ENCODE measurements at regions not wholly inside any gene's neighbourhood (a gene's known extent, or its start where the extent isn't known, plus 50 kb on each side); places are given as distances from the start of the nearest gene placed in this dataset.

DNA sequence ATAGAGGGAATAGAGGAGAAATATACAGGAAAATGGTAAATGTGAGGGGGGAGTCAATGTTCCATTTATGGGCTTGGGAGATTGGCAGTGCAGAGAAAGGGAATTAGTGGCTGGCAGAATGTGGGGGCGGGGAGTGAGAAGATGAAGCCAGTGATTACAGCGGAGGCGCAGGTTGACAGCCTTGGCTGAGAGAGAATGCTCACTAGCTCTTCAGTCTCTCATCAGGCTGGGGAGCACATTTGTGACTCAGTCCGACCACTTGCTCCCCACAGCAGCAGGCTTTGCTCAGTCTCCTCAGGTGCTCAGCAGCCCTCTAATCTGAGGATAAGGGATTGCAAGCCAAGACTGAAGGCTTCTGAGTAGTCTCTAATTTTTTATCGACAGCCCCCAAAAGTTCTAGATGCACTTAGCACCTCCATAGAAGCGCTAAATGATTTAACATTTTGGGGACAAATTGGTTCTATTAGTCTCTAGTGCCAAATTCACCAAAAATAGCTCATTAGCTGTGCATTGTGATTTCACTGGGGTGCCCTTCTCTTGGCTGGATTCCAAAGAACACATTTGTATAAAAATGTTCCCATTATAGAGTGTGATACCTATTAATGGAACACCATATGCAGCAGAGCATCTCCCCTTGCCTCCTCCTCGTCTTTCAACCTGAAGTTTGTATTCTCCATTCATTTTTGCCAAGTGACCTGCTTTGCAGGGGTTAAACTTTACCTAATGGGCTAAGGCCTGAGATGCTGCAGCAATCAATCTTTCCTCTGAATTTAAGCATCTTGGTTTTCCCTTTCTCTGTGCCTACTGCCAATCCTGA, 191.8 kb downstream of the ZNF326 start:
- Histone ChIP-seq H3K4me2 (no peak overlapping the region), H3K9ac (no peak overlapping the region), H3K4me1 (no peaks in the 10 kb centered on the region), H4K20me1 (no peaks in the 10 kb centered on the region), H3K36me3 (no peaks in the 10 kb centered on the region), H3K9me3 (no peaks in the 10 kb centered on the region), H3K4me3 (no peak overlapping the region), H3K27ac (no peak overlapping the region), H3K27me3 (no peaks in the 10 kb centered on the region)
- TF ChIP-seq Cebpa-rat (IDR thresholded peaks at IDR 0.05): no peak

DNA sequence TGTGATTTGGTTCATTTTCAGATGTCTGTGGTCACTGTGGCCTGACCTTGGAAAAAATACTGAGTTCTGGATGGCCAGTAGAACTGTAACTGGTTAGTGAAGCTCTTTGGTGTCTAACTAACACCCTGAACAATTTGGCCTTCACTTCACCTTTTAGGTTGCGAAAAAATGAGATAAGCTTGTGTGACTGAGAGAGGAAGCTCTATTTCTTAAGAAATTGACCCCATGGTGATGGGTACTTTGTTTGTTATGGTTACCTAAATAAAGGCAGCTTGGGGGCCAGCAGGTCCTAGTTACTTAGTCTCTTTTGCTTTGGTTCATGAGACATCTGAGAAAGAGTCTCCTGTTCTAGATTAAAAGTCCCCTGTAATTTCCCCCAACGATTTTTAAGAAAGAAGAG, 181.6 kb downstream of the ZNF326 start:
- Histone ChIP-seq H3K9me3 (no peaks in the 10 kb centered on the region), H3K4me2 (no peak overlapping the region), H3K36me3 (no peaks in the 10 kb centered on the region), H3K27ac (no peak overlapping the region), H3K9ac (no peak overlapping the region), H3K27me3 (no peaks in the 10 kb centered on the region), H4K20me1 (no peaks in the 10 kb centered on the region), H3K4me1 (no peaks in the 10 kb centered on the region), H3K4me3 (no peak overlapping the region)
- no peak for TF ChIP-seq Cebpa-rat (IDR thresholded peaks at IDR 0.05)

DNA sequence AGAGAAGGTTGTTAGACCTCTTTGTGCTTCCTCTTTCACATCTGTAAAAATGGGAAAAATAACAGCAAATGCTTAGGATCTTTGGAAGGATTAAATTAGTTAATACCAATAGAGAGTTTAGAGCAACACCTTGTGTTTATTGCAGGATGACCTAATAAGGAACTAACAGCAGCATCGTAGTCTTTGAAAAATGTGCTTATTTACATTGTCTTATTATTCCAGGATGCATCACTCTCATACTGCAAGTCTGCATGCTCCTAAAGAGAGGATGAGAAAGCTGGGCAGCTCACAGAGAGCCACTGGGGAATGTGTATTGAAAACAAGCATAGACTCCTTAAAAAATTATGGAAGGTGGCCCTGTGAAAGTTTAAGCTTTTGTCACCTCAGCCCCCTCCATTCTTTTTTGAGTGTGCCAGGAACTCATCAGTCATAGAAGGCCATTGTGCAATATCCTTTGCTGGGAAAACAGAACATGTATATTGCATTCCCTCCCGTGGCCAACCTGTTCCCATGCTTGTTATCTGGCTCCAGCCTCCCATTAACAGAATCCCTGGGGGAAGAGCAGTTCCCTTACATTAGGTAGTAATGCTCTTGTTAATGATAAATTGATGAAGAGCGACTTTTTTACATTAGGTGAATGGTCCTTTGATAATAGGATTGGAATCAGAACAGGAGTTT, 180.7 kb downstream of the ZNF326 start:
- no peaks in the 10 kb centered on the region for H4K20me1 ChIP-seq
- H3K27me3 ChIP-seq: no peaks in the 10 kb centered on the region
- no peaks in the 10 kb centered on the region for H3K4me1 ChIP-seq
- no peaks in the 10 kb centered on the region for H3K36me3 ChIP-seq
- no peak overlapping the region for H3K27ac ChIP-seq
- H3K9me3 ChIP-seq: no peaks in the 10 kb centered on the region
- no peak overlapping the region for H3K4me2 ChIP-seq
- no peak for TF ChIP-seq Cebpa-rat (IDR thresholded peaks at IDR 0.05)
- no peak overlapping the region for H3K4me3 ChIP-seq
- H3K9ac ChIP-seq: no peak overlapping the region

DNA sequence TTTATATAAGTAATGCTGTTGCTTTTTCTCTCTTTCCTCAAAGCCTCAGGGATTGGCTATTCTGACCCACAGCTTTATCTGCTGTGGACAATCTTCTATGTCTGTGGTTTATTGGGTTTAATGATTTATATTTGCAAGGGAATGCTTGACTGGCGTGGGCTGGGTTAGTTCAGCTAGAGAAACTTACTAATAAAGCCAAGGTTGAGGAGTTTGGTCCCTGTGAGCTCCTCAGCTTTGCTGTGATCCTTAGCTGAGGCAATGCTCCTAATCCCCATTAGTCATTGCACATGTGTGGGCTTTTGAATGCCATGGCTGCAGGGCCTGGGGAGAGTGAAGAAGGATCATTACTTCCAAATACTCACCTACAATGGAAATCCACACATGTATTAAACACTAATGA, 179.3 kb downstream of the ZNF326 start:
- TF ChIP-seq Cebpa-rat (IDR thresholded peaks at IDR 0.05): no peak
- H3K27ac ChIP-seq: no peak overlapping the region
- no peak overlapping the region for H3K9ac ChIP-seq
- no peaks in the 10 kb centered on the region for H3K36me3 ChIP-seq
- H3K4me1 ChIP-seq: no peaks in the 10 kb centered on the region
- no peaks in the 10 kb centered on the region for H3K9me3 ChIP-seq
- no peak overlapping the region for H3K4me2 ChIP-seq
- no peaks in the 10 kb centered on the region for H3K27me3 ChIP-seq
- no peak overlapping the region for H3K4me3 ChIP-seq
- H4K20me1 ChIP-seq: no peaks in the 10 kb centered on the region

DNA sequence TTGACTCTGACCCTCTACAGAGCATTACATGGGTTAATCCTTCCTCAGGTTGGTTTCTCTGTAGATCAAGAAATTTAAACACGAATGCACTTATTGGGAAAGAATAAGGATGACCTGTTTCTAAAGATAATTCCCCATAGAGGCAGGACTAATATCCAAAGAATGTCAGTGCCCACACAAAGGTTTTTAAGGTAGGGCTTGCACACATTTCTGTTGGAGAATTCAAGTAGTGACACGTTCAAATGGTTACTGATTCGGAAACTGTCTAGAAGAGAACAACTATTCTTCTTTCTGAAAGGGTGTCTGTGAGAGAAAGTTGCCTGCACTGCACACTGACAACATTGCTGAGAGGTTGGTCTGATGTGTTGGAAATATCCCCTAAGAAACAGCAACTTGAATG, 167.3 kb downstream of the ZNF326 start:
- no peaks in the 10 kb centered on the region for H4K20me1 ChIP-seq
- H3K27ac ChIP-seq: no peak overlapping the region
- no peak overlapping the region for H3K4me2 ChIP-seq
- no peaks in the 10 kb centered on the region for H3K27me3 ChIP-seq
- peaks cover 14% of the 10 kb centered on the region for H3K9me3 ChIP-seq
- no peak overlapping the region for H3K9ac ChIP-seq
- no peak overlapping the region for H3K4me3 ChIP-seq
- TF ChIP-seq Cebpa-rat (IDR thresholded peaks at IDR 0.05): no peak
- no peaks in the 10 kb centered on the region for H3K36me3 ChIP-seq
- H3K4me1 ChIP-seq: 0 out of 2 replicates have a peak, but pooled peaks cover 2% of the 10 kb centered on the region

DNA sequence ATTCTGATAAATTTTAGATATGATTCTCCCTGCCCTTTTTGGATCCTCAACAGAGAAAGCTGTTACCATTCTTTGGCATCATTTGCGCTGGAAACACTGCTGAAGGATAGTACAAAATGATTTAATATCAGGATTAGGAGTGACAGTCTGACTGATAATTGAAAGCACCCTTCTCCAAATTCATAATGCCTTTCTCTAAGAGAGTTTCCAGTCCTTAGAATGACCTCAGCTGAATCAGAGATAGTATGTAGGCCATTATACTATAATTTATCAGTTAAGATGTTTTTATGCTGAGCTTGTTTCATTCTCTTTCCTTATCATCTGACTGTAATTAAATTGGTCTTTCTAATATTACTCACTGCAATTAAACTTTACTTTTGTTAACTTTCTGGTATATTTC, 166.7 kb downstream of the ZNF326 start:
- no peak overlapping the region for H3K4me3 ChIP-seq
- H3K4me2 ChIP-seq: no peak overlapping the region
- H4K20me1 ChIP-seq: no peaks in the 10 kb centered on the region
- no peak for TF ChIP-seq Cebpa-rat (IDR thresholded peaks at IDR 0.05)
- no peak overlapping the region for H3K9ac ChIP-seq
- H3K9me3 ChIP-seq: peaks cover 8% of the 10 kb centered on the region
- H3K36me3 ChIP-seq: no peaks in the 10 kb centered on the region
- no peaks in the 10 kb centered on the region for H3K27me3 ChIP-seq
- H3K27ac ChIP-seq: no peak overlapping the region
- H3K4me1 ChIP-seq: 0 out of 2 replicates have a peak, but pooled peaks cover 5% of the 10 kb centered on the region

DNA sequence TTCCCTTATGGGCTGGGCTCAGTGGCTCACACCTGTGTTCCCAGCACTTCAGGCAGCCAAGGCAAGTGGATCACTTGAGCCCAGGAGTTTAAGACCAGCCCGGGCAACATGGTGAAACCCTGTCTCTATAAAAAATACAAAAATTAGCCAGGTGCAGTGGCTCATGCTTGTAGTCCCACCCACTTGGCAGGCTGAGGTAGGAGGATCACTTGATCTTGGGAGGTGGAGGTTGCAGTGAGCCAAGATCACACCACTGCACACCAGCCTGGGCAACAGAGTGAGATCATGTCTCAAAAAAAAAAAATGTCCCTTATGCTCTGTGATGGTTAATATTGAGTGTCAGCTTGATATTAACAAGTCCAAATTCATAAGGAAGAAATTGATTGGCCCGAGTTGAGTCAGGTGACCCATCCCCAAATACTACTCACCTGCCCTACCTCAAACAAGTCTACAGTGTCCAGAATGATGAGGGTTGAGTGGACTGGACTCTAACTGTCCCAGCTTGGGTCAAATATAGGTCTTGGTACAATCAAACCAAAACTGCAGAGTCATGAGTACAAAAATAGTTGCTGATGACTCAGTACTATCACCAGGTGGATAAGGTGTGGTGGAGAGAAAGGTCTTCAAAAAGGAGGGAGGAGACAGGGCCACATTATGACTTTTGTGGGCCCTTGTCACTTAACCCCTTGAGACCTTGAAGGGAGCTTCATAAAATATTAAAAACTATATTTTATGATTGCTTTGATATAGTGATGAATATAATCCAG, 161.0 kb downstream of the ZNF326 start:
- TF ChIP-seq Cebpa-rat (IDR thresholded peaks at IDR 0.05): no peak
- Histone ChIP-seq H3K9me3 (peaks cover 11% of the 10 kb centered on the region; the same call in 1 of the 2 replicates), H3K4me3 (no peak overlapping the region), H3K27ac (no peak overlapping the region), H3K27me3 (no peaks in the 10 kb centered on the region), H3K9ac (no peak overlapping the region), H3K4me1 (0 out of 2 replicates have a peak, but pooled peaks cover 5% of the 10 kb centered on the region), H4K20me1 (no peaks in the 10 kb centered on the region), H3K36me3 (no peaks in the 10 kb centered on the region), H3K4me2 (no peak overlapping the region)

DNA sequence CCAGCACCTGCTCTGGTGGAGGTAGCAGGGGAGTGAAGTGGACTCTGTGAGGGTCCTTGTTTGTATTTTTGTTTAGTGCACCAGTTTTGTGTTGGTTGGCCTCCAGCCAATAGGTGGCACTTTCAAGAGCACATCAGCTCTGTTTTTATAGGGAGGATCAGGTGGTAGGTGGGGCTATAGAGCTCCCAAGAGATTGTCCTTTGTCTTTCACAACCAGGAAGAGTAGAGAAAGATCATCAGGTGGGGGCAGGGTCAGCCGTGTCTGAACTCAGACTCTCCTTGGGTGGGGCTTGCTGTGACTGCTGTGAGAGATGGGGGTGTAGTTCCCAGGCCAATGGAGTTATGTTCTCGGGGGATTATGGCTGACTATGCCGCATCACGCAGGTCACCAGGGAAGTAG, 159.8 kb downstream of the ZNF326 start:
- no peak for TF ChIP-seq Cebpa-rat (IDR thresholded peaks at IDR 0.05)

DNA sequence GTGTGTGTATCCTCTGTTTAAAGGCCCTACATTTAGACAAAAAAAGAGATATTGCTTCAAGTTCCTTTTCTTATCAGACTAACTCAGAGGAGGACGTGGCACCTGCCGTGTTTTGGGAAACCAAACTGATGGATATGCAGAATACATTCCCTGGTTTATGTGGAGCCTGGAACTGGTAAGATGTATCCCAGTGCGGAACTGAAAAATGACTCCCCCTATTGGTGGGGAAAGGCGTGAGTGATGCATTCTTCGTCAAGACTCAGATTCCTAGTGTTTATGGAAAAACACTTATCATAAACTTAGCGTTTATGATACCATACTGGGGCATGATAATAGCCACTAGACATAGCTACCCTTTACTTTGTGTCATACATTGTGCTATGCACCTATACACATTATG, 154.2 kb downstream of the ZNF326 start:
- H3K4me3 ChIP-seq: no peak overlapping the region
- H3K4me1 ChIP-seq: no peaks in the 10 kb centered on the region
- H3K27me3 ChIP-seq: no peaks in the 10 kb centered on the region
- no peaks in the 10 kb centered on the region for H3K36me3 ChIP-seq
- peaks cover 11% of the 10 kb centered on the region; the same call in 1 of the 2 replicates for H3K9me3 ChIP-seq
- H4K20me1 ChIP-seq: no peaks in the 10 kb centered on the region
- TF ChIP-seq Cebpa-rat (IDR thresholded peaks at IDR 0.05): no peak
- no peak overlapping the region for H3K9ac ChIP-seq
- no peak overlapping the region for H3K4me2 ChIP-seq
- no peak overlapping the region for H3K27ac ChIP-seq

More for the DNA sequence above, 159.8 kb downstream of the ZNF326 start:
- no peak overlapping the region for H3K9ac ChIP-seq
- H4K20me1 ChIP-seq: no peaks in the 10 kb centered on the region
- H3K27ac ChIP-seq: no peak overlapping the region
- 0 out of 2 replicates have a peak, but pooled peaks cover 5% of the 10 kb centered on the region for H3K4me1 ChIP-seq
- H3K36me3 ChIP-seq: no peaks in the 10 kb centered on the region
- H3K27me3 ChIP-seq: no peaks in the 10 kb centered on the region
- H3K4me3 ChIP-seq: no peak overlapping the region
- H3K4me2 ChIP-seq: no peak overlapping the region
- H3K9me3 ChIP-seq: peaks cover 11% of the 10 kb centered on the region; the same call in 1 of the 2 replicates
